T-helper 17 cell (primary cell): ENCODE measurements at regions not wholly inside any gene's neighbourhood (a gene's known extent, or its start where the extent isn't known, plus 50 kb on each side); places are given as distances from the start of the nearest gene placed in this dataset.

Source experiments
- ATAC-seq: fragments of 150-1000 bp; cut with Tn5 transposase; 2 replicates; pipeline ENCODE4 v1.10.0; 2021; ENCODE audit warnings: mild to moderate bottlenecking, moderate library complexity
- DNase-seq, 3 donors: peaks; one replicate each; pipeline versions ENCODE4 v3.0.0 to v3.0.0-alpha.2; 2020 to 2021
- H3K9me3 ChIP-seq: one replicate; pipeline ENCODE4 v1.7.0; 2013; ENCODE audit warnings: low read length, mild to moderate bottlenecking; ENCODE audit not compliant: control insufficient read depth, poor library complexity, severe bottlenecking
- H3K27ac Mint-ChIP-seq: one replicate; pipeline ENCODE4 v1.8.0; 2022; ENCODE audit warnings: mild to moderate bottlenecking, moderate library complexity, mixed read lengths
- H3K27me3 Mint-ChIP-seq: one replicate; pipeline ENCODE4 v1.8.0; 2022; ENCODE audit warnings: mixed read lengths
- H3K36me3 Mint-ChIP-seq: one replicate; pipeline ENCODE4 v1.8.0; 2022; ENCODE audit warnings: low read depth, mixed read lengths
- H3K4me1 Mint-ChIP-seq: one replicate; pipeline ENCODE4 v1.8.0; 2022; ENCODE audit warnings: mild to moderate bottlenecking, mixed read lengths
- H3K4me3 Mint-ChIP-seq: one replicate; pipeline ENCODE4 v1.8.0; 2022; ENCODE audit warnings: mild to moderate bottlenecking, moderate library complexity, mixed read lengths

DNA sequence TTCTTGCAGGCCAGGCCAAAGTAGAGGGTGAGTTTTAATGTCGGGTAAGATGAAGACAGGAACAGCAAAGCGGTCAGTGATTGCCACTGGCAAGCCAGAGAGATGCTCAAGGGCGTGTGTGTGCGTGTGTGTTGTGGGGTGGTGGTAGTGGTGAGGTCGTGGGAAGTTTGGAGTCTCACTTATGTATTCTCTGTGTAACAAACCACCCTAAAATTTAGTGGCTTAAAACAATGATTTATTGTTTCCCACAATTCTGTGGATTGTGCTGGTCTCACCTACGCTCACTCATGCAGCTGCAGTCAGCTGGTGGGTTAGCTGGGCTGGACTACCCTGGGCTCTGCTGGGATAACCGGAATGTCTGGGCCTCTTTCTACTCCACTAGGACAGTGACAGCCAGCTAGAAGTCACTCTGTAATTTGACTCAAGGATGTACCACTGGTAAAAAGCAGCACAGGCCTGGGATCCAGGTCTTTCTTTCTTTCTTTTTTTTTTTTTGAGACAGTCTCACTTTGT is 50.9 kb upstream of the BHLHE40 start:
- no peak for ATAC-seq
- peaks cover 12% of the 10 kb centered on the region for H3K4me1 Mint-ChIP-seq
- H3K27ac Mint-ChIP-seq: peak overlapping the region; percentile 86
- no peaks in the 10 kb centered on the region for H3K27me3 Mint-ChIP-seq
- no peak for DNase-seq
- H3K36me3 Mint-ChIP-seq: no peaks in the 10 kb centered on the region
- H3K9me3 ChIP-seq: no peaks in the 10 kb centered on the region
- no peak overlapping the region for H3K4me3 Mint-ChIP-seq
